ENCODE measurements at regions not wholly inside any gene's neighbourhood (a gene's known extent, or its start where the extent isn't known, plus 50 kb on each side); places are given as distances from the start of the nearest gene placed in this dataset.

DNA sequence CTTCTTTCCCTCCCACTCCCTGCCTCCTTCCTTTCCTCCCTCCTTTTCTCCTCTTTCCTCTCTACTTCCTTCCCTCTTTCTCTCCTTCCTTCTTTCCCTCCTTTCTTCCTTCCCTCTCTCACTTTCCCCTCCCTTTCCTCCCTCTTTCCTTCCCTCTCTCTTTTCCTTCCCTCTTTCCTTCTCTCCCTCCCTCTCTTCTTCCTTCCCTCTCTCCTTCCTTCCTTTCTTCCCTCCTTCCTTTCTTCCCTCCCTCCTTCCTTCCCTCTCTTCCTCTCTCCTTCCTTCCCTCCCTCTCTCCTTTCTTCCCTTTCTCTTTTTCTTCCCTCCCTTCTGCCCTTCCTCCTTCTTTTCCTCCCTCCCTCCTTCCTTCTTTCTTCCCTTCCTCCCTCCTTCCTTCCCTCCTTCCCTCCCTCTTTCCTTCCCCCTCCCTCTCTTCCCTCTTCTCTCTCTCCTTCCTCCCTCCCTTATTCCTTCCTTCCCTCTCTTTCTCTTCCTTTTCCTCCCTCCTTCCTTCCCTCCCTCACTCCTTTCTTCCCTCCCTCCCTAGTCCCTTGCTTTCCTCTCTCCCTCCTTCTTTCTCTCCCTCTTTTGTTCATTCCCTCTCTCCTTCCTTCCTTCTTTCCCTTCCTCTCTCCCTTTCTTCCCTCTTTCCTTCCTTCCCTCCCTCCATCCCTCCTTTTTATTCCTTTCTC, 443.9 kb downstream of the ZNF536 start:
- no peak for TF ChIP-seq CTCF (IDR thresholded peaks at IDR 0.05; ENCODE audit: poor library complexity)
- TF ChIP-seq EZH2phosphoT487 (IDR thresholded peaks at IDR 0.05; ENCODE audit: low read depth, severe bottlenecking, unreplicated experiment) = no peak
- no peak for TF ChIP-seq EZH2 (IDR thresholded peaks at IDR 0.05; ENCODE audit: borderline replicate concordance)

All from hepatocyte (in vitro differentiated cells).